ENCODE measurements at regions not wholly inside any gene's neighbourhood (a gene's known extent, or its start where the extent isn't known, plus 50 kb on each side); places are given as distances from the start of the nearest gene placed in this dataset.

DNA sequence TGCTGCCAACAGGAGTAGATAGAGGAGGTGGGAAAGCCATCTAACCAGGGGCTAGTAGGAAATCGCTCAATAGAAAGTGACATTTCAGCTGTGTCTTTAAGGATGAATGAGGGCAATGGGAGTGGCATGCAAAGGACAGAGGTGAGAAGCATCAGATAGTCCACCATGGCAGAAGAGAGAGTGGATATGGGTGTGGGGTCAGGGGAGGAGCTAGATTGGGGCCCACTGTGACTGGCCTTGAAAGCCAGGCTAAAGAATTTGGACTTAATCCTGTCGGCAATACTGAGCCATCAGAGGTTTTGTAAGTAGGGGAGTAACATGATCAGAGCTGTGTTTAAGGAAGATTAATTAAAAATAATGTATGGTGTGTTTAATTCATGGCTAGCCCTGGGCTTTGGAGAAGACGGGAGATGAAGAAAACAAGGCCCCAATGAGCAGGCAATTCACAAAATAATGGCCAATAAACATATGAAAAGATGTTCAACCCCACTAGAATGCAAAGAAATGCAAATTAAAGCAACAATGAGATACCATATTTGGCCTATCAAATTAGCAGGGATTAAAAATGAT lies 98.1 kb upstream of the PJA1 start:
- no peak for DNase-seq

DNA sequence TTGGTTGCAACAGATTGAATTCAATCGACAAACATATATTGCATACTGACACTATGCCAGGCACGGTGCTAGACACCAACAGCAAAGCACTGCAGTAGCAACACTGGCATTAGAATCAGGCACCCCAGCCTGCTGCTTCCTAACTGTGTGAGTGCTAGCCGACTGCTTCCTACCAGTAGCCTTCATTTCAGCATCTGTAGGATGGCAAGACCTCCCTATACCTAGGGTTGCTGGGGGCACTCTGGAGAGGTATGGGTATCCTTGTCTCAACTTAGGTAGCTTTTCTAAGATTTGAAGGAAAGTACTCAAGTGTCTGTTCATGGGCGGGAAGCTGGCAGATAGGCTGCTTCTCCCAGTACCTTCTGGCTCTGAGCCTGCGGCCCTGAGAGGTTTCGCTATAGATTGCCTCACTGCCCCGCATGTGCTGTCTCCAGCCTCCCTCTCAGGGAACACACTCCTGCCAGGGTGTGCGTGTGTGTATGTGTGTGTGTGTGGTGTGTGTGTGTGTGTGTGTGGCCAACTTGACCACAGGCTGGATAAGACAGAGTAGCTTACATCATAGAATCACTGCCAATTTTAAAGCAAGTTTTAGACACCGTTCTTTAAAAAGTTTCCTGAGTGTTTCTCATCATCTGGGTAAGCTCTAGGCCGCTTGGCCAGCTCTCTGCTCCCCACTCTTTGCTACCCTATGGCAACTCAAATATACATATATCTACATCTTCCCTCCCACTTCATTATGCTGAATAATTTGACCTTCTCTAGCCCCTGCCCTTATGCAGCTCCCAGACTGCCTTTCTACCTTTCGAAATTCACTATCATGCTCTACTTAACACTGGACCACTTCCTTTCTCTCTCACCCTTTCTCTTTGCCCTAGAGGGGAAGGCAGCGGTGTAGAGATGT lies 97.0 kb upstream of the PJA1 start:
- no peak for DNase-seq

DNA sequence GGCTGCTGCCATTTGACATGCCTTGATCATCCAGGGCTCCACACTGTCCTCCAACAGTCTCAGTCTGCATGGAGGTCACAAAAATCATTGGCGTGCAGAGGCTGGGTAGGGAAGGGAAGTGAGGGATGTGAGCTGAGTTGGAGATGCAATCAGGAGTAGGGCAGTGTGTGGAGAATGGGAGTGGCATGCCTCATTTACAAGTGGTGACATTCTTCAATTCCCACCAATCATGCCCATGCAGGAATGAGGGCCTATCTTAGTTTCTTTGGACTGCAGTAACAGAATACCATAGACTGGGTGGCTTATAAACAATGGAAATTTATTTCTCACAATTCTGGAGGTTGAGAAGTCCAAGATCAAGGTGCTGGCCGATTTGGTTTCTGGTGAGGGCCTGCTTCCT lies 94.9 kb upstream of the PJA1 start:
- no peak for DNase-seq

DNA sequence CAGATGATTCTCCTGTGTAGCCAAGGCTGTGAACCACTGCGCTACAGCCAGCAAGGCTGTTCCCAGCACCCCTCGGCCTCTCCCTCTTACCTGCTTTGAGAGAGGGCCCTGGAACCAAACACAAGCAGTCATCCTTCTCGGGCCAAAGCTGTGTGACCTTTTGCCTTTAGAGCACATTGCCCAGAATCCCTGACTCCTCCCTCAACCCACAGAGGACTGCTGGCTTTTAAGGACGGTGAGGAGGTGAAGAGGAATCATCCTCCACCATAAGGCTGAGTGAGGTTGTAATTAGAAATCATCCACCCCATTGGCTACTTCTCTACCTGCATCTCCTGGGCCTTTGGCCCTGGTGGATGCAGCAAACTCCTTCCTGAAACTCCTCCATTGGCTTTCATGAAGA lies 93.6 kb upstream of the PJA1 start:
- no peak for DNase-seq

DNA sequence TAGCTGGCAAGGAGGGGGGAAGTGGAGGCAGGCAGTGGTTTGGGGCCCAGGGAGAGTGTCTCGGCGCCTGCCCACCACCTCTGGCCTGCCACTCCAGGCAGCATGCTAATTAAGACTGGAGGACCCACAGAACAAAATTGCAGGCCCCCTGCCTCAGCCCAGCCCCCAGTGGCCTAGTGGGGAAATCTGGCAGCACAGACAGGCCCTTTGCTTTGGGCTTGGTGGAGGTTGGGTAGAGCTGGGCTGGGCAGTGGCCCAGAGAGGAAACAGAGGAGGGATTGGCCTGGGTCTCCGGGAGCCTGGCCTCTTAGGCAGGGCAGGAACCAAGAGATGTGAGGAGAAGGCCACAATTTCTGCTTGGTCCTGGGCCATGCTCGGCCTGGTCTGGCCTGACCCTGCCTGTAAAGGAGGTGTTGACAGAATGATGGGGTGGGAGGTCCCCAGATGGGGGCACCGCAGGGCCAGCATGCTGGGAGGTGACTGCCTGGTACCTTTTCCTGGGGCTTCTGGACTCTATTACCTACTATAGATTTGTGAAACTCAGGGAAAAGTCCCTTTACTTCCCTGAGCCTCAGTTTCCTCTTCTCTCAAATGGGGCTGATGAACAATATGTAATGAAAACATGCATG lies 92.4 kb upstream of the PJA1 start:
- DNase-seq, result no peak

DNA sequence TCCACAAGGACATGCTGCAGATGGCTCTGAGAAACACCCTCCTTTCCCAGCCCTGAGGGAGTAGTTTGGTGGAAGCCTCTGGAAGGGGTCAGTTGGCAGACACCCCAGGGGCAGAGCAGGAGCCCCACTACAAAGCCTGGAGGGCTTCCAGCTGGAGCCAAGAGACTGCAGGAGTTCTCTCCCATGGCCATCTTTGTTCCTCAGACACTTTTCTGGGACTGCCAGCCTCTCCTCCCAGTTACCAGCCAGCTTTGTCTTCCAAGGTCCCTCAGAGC lies 91.0 kb upstream of the PJA1 start:
- no peak for DNase-seq

DNA sequence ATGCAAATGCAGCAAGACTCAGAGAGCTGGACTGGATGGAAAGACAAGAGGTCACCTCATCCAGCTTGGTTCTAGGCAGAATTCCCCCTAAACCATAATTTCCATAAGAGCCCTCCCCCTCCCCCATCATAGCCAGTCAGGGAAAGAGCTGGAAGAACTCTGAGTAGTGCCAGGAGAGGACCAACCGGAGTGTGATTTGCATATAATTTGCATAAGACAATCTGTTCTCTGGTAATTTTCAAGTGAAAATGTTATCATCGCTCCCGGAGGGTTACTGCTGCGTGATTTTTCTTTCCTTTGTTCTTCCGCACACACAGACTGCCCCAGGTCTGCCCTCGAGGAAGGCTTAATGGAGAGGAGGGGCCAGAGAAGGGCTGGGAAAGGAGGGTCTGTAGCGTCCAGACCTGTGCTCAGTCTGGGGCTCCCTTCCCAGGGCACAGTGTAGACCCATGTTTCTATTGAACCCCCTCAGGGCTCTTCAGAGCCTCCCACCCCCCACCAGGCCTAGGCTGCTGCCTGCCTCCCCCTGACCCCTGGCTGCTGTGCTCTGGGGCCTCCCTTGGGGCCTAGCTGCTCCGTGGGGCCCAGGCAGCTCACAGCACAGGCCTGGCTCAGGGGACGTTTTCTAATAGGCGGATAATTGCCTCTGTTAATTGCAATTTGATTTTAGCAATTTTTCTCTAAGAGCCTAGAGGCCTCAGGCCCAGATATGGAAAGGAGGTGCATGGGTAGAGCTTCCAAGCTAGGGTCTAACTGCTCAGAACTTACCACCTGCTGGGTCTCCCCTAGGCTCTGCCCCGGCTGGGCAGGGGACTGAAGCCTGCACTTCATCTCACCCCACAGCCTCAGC lies 90.4 kb upstream of the PJA1 start:
- no peak for DNase-seq

DNA sequence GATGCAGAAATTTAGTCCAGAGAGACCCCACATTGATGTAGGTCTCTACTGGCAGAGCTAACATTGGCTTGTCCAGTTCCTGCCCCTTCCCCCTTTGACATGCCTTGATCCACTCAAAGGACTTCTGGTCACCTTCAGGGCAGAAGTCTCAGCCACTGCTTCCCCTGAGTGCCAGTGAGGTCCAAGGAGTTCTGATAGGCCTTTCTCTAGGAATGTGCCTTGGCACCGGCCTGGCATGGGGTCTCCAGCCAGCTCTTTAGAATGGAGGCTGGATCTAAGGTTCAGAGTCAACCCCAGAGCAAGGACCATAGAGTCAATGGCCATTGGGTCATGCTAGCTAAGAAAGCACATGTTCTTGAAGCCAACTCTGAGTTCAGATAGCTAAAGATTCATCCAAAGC lies 88.6 kb upstream of the PJA1 start:
- DNase-seq, result no peak

DNA sequence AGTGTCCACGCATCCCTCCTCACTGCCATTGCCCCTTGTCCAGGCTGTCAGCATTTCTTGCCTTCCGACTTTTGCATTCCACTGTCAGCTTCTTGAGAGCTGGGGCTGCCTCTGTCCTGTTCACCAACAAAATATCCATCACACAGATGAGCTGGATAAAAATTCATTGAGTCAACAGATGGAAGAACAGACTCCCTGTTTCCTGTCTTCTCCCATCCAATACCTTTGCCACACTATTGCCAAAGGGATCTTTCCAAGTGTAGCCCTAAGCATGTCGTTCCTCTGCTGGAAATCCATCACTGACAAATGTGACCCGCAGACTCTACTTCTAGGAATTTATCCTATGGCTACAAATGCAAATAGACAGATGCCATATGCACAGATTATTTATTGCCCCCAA lies 78.0 kb upstream of the PJA1 start:
- no peak for DNase-seq

DNA sequence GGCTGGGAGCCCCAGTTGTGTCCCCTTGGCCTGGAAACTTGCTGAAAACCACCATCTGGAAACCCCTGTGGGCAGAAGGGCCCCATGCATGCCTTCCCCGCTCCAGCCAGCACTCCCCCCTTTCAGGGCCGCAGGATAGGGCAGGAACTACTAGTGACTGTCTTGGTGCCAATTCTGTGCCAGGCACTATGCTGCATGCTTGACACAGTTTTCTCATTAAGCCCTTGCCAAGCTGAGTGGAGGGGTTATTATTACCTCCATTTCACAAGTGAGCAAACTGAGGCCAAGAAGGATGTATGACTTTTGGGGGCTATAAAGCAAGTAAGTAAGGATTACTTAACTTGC lies 73.6 kb upstream of the PJA1 start:
- DNase-seq, result no peak

DNA sequence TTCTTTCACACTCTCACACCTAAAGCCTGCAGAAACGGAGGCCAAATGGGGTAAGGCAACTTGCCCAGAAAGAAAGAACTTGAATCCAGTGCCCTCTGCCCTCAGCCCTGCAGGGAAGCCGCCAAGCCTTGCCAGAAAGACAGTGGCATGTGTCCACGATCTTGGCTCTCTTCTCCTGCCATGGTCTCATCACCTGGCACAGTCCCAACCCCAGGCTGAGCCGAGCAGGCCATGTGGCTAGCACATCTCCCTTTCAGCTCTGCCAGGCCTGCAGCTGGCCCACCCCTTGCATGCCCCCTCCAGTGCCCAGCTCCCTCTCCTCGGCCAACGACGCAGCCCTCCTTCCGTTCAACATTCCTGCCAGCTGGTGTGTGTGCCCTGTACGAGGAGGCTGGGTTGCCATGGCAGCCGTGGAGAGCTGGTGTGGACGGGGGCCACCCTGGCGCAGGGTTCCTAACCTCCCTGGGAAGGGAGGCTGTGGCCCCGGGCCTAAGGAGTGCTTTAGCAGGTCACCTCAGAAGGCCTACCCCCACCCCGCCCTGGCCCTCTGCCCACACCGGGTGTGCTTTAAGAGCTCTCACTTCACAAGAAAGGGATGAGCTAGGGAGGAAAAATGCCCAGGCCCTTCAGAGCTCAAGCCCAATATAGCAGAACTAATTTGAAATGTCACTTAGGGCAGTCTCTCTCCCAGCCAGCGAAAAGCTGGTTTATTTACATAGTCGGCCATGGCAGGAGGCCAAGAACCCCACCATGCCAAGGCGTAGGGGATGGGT lies 73.0 kb upstream of the PJA1 start:
- DNase-seq, result peak; percentile 97

DNA sequence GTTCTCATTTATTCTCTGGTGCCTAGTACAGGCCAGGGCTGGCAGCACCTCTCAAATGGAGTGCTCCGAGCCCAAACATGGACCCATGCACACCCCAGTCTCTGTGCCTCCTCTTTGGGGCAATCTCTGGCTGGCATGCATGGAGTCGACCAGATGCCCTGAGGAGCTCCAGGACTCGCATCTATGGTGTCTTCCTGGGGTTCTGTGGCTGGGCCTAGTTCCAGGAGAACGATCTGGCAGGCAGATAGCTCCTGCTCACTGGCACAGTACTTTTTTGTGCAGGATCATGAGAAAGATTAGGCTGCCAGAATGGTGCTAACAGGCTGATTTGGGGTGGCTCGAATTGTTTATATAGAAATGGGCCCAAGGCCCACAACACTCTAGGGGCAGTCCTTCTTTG lies 72.0 kb upstream of the PJA1 start:
- DNase-seq, result peak; percentile 78

DNA sequence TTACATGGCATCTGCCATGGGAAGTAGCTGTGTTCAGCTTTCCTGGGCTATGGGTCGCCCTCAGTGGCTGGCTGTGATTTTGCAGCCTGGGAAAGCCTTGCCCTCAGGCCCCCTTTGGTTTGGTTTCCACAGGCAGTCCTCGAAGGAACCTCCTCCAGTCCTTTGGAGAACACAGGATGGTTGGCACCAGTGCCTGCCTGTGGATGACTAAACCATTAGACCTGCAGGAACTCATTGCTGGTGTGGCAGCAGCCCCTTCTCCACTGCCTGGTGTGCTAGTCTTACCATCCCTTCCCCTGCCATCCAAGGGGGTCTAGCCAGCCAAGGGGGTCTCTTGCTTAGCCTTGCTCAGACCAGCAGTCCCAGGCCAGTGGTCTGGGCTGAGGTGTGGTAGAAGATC lies 71.4 kb upstream of the PJA1 start:
- peak; percentile 43 for DNase-seq

DNA sequence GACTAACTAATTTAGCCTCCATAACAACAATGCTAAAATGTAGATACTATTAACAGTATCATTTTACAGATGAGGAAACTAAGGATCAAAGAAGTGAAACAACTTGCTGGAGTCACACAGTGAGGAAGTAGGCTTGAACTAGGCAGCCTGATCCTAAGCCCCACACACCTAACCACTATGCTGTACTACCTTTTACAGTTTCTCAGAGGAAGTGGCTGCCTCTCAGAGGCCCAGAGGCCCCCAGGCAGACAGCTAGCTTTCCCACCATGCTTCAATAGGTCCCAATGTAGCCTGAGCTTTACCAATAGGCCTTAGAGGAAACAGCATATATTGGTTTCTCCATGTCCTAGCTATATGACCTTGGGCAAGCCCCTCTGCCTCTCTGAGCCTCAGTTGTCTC lies 69.4 kb upstream of the PJA1 start:
- DNase-seq, result no peak

DNA sequence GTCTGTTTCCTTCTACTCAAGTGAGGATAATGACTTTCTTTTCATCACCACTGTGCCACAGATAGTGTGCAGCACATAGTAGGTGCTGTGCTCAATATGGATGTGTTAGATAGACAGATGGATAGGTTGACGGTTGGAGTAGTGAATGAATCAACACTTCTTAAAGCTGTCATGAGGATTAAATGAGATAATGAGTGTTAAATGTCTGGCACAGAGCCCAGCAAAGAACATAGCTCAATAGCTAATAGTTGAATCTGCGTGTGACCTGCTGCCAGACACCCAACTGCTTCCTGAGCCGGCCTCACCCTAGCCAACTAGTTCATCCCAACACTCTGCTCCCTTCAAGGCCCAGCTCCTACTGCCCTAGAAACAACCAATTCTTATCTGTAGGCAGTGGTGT lies 67.7 kb upstream of the PJA1 start:
- DNase-seq, result peak; percentile 84

DNA sequence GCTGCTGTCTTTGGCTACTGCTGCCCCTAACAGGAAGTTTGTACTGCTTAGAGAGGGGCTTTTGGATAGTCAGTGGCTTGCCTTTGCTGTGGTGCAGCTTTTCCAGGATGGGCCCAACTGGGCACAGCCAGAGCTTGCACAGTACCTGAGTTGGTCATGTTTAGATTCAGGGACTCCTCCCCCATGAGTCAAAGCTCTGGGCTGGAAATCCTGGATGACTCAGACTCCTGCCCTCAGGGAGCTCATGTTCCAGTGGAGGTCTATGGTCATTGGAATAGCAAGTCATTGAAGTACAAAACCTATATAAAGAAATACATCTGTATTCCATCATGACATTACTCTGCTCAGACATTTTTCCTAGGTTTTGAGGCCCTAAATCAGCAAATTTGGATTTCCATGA lies 66.7 kb upstream of the PJA1 start:
- no peak for DNase-seq

DNA sequence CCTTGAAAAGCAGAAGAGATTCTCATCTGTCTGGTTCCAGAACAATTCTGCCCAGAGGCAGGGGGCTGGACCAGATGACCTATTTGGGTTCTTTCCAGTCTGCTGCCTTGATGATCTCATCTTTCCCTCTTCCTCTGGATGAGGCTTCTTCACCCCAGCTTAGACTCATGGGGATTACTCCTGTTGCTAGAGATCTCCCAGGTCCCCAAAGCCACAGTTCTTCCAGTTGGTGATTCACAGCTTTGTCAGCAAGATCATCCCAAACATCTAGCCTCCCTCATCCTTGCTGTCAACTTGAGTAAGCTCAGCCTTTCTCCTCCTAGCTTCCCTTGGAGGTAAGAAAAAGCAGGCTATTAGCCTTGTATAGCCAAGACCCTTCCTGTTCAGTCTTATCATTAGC lies 64.2 kb upstream of the PJA1 start:
- no peak for DNase-seq

DNA sequence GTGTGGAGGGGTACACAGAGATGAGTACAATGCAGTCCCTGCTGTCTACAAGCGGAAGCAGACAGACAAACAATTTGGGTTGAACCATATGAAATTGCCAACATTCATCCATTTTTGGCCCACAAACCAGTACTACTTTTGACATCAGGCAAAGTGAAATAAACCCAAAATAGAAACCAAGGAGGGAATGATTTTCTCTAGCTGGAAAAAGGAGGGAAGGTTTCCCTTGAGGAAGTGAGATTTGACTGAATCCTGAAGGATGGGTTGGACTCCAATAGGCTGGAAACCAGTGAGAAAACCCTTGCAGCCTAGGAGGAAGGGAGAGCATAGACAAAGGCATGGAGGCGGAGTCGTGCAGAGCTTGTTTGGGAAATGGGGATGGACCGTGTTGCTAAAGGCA lies 63.5 kb upstream of the PJA1 start:
- DNase-seq, result no peak

DNA sequence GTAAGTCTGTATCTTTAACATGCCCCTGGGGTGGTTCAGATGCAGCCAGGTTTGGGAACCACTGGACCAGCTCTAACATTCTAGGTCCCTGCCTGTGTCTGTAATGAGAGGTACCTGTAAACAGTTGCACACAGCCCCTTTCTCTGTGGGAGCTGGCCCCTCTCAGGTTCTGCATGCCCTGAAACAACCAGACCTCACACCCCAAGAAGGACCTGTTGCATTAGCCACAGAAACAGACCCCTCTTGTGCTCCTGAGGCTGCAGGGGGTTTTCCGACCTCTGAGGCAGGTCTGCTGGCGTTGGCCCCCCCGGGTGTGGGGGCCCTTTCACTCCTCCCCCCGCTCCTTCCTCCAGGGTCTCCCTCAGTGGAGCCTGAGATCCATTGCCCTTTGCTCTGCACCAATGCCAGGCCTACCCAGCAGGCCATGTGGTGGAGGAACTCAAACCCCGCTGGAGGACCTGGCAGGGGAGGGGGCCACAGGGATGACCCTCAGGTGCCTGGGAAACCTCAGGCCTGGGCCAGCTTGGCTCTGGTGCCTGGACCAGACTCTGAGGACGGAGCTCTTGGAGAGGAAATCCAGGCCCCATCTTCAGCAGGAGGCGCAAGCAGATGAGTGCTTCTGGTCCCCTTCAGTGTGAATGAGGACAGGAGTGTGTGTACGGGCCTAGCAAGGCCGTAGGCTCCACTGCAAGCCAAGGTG lies 61.4 kb upstream of the PJA1 start:
- no peak for DNase-seq

DNA sequence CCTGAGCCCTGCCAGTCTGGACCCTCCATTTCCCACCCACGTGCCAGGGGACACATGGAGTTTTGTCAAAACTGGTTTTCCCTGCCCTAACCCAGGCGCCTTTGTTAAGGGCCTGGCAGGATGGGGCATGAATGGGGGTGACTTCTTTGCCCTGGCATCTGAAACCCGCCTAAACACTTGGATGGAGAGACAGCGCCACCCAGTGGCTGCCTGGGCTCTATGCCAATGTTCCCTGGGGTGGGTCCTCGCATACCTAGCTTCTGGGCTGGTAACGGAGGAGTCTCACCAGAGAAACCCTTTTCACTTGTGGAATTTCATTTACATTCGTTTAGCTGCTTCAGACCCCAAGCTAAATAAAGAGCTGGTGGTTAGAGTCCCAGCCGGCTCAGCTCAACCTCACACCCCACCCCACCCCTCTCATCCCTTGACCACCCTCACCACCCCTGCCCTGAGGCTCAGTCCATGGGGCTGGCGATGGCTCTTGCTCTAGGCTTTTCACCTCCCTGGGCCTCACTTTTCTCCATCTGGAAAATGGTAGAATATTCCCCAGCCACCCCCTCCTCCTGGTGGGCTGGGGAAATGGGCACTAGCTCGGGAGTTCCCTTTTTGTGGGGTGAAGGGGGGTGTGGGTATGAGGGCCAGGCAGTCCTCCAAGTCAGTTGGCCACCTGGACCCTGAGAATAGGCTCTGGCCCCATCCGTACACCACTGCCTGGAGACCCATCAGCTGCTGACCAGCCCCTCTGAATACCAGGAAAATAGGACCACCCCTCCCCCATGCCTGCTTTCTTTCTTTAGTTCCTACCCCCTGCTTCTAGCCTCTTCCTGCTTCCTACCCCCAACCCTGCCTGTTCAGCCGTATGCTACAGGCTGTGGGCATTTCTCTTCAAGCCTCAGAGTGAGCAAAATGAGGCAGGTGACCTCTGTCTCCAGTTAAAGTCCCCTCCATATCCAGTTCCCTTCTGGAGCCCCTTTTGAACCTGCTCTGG lies 57.1 kb upstream of the PJA1 start:
- DNase-seq, result peak; percentile 32

Measured in NCI-H446 treated with DMSO at 0.1 percent for 48 hours (cell line).